Astrocyte of the spinal cord (primary cell): ENCODE measurements at regions not wholly inside any gene's neighbourhood (a gene's known extent, or its start where the extent isn't known, plus 50 kb on each side); places are given as distances from the start of the nearest gene placed in this dataset.

Source experiments
- DNase-seq: peaks from one replicate; pipeline ENCODE4 v3.0.0; 2011; ENCODE audit warnings: low read depth, low spot score
- H3K4me3 ChIP-seq: 2 replicates; pipeline ENCODE4 v1.5.1; 2011; ENCODE audit warnings: low read depth, mild to moderate bottlenecking, low read length, moderate library complexity
- CTCF ChIP-seq: IDR thresholded peaks from 2 replicates; pipeline ENCODE4 v1.5.1; 2012; ENCODE audit warnings: low read depth, mild to moderate bottlenecking, low read length, inconsistent platforms
- in situ Hi-C: cut with HindIII; loops from 2 replicates; pipeline ENCODE4 v1.10.0; 2017; ENCODE audit warnings: low sequenced_read_pairs

GRCh38 chr10:126842356-126842755 lies 62.9 kb upstream of the DOCK1 start:
- no peak for DNase-seq
- in situ Hi-C loops, result no loop called here
- H3K4me3 ChIP-seq, result no peak overlapping the region
- TF ChIP-seq CTCF, result no peak

GRCh38 chr10:126842836-126843235 lies 62.4 kb upstream of the DOCK1 start:
- no peak overlapping the region for H3K4me3 ChIP-seq
- no peak for TF ChIP-seq CTCF
- in situ Hi-C loops, result no loop called here
- DNase-seq, result no peak

- in situ Hi-C loops, result no loop called here
- H3K4me3 ChIP-seq, result no peak overlapping the region
- no peak for TF ChIP-seq CTCF
- DNase-seq, result no peak
Observed at GRCh38 chr10:126843299-126843934, 61.8 kb upstream of the DOCK1 start.

- peak; percentile 20 for DNase-seq
- no peak overlapping the region for H3K4me3 ChIP-seq
- TF ChIP-seq CTCF, result no peak
- in situ Hi-C loops, result no loop called here
Observed at GRCh38 chr10:126844406-126844805, 60.8 kb upstream of the DOCK1 start.

GRCh38 chr10:126846469-126846868 lies 58.8 kb upstream of the DOCK1 start:
- in situ Hi-C loops, result no loop called here
- H3K4me3 ChIP-seq, result no peak overlapping the region
- DNase-seq, result no peak
- TF ChIP-seq CTCF, result no peak

- in situ Hi-C loops, result no loop called here
- no peak overlapping the region for H3K4me3 ChIP-seq
- TF ChIP-seq CTCF, result peak; percentile 13
- DNase-seq, result no peak
Observed at GRCh38 chr10:126846959-126847358, 58.3 kb upstream of the DOCK1 start.
